ENCODE measurements at regions not wholly inside any gene's neighbourhood (a gene's known extent, or its start where the extent isn't known, plus 50 kb on each side); places are given as distances from the start of the nearest gene placed in this dataset.

DNA sequence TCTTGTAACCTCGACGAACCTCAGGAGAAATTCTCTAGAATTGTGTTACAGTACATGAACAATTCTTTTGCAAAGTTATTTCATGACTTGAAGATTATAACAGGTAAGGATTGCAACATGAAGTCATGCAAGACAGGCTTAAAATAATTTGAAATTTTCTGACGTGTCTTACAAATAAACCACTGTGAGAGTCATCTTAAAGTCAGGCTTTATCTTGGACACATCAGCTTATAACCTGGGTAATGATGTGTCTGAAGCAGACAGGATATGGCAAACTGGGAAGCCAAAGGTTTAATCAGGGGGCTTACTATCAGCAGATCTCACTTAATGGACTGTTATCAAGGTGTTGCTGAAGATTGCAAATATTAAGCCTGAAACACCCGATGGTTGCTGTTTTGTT is 407.8 kb downstream of the KLF5 start:
- Histone ChIP-seq H4K91ac (ENCODE audit: insufficient read depth, low read depth, low read length) (no peak overlapping the region), H3K27ac (ENCODE audit: insufficient read depth, low read length) (no peak overlapping the region), H2BK5ac (ENCODE audit: low read depth, low read length, poor library complexity, severe bottlenecking) (no peak overlapping the region), H3K56ac (ENCODE audit: extremely low read depth, insufficient read depth, low read length) (no peak overlapping the region), H3K4me1 (ENCODE audit: control insufficient read depth, insufficient read depth, low read length) (peaks cover 6% of the 10 kb centered on the region), H2BK120ac (ENCODE audit: low read depth, low read length) (no peak overlapping the region), H3K9ac (ENCODE audit: low read depth, low read length) (no peak overlapping the region), H3K36me3 (ENCODE audit: control insufficient read depth, insufficient read depth, low read length) (no peaks in the 10 kb centered on the region), H3K4me3 (ENCODE audit: insufficient read depth, low read depth, low read length) (no peak overlapping the region), H4K20me1 (ENCODE audit: insufficient read depth, low read length) (no peaks in the 10 kb centered on the region), H3K27me3 (ENCODE audit: control insufficient read depth, insufficient read depth, low read length) (no peaks in the 10 kb centered on the region), H3K23ac (ENCODE audit: low read depth, low read length) (no peak overlapping the region), H4K5ac (ENCODE audit: low read depth, low read length) (no peak overlapping the region), H4K8ac (ENCODE audit: low read depth in 2 of 2, low read length in 2 of 2) (no peak overlapping the region), H3K4ac (ENCODE audit: low read depth, low read length) (no peak overlapping the region), H3K9me3 (ENCODE audit: control insufficient read depth, insufficient read depth, low read length) (no peaks in the 10 kb centered on the region), H2AFZ (replicated peaks; ENCODE audit: low read length, poor library complexity) (no peak overlapping the region), H2AK9ac (replicated peaks; ENCODE audit: low read depth, low read length, poor library complexity) (no peak overlapping the region), H2AK5ac (ENCODE audit: low read depth, low read length) (no peak overlapping the region), H3K4me2 (ENCODE audit: low read depth, low read length) (no peak overlapping the region), H2BK20ac (ENCODE audit: low read depth, low read length) (no peak overlapping the region), H3K9me1 (ENCODE audit: insufficient read depth, low read length) (no peaks in the 10 kb centered on the region), H2BK15ac (ENCODE audit: low read depth, low read length) (no peak overlapping the region), H3K18ac (ENCODE audit: low read depth, low read length) (no peak overlapping the region), H3K14ac (replicated peaks; ENCODE audit: low read depth, low read length) (no peak overlapping the region), H3K79me1 (ENCODE audit: low read depth in 1 of 2, low read length in 2 of 2) (no peaks in the 10 kb centered on the region)
- dilution Hi-C loops (cut with HindIII; ENCODE audit: low sequenced_read_pairs, unreplicated experiment), result no loop called here
- in situ Hi-C loops (cut with MboI; ENCODE audit: low sequenced_read_pairs), result no loop called here
- intact Hi-C loops (cut with micrococcal nuclease), result no loop called here
- CTCF ChIA-PET, result no interaction called here
- POLR2A ChIA-PET (ENCODE audit: unreplicated experiment), result no interaction called here
- 20% methylated on average over 1 of the region's 4 CpGs; no CpG with 5 or more reads in 1 of the 2 experiments for WGBS, 2 experiments (ENCODE audit: extremely low coverage in 2 of 2, insufficient read length in 1 of 2)
- no peak for DNase-seq
- no peak for ATAC-seq (ENCODE audit: low read depth)
- no peak for TF ChIP-seq POLR2A (IDR thresholded peaks at IDR 0.05; ENCODE audit: low read depth, low read length)
- TF ChIP-seq, protein P1, sequence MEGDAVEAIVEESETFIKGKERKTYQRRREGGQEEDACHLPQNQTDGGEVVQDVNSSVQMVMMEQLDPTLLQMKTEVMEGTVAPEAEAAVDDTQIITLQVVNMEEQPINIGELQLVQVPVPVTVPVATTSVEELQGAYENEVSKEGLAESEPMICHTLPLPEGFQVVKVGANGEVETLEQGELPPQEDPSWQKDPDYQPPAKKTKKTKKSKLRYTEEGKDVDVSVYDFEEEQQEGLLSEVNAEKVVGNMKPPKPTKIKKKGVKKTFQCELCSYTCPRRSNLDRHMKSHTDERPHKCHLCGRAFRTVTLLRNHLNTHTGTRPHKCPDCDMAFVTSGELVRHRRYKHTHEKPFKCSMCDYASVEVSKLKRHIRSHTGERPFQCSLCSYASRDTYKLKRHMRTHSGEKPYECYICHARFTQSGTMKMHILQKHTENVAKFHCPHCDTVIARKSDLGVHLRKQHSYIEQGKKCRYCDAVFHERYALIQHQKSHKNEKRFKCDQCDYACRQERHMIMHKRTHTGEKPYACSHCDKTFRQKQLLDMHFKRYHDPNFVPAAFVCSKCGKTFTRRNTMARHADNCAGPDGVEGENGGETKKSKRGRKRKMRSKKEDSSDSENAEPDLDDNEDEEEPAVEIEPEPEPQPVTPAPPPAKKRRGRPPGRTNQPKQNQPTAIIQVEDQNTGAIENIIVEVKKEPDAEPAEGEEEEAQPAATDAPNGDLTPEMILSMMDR (conservative IDR thresholded peaks at IDR 0.05; ENCODE audit: low read depth, low read length), result no peak
- TF ChIP-seq FOS (IDR thresholded peaks at IDR 0.05; ENCODE audit: low read depth, low read length), result no peak
- TF ChIP-seq NFE2L2 (IDR thresholded peaks at IDR 0.05; ENCODE audit: low read depth, low read length), result no peak
- no peak for TF ChIP-seq RAD21 (IDR thresholded peaks at IDR 0.05; ENCODE audit: low read length)
- no peak for TF ChIP-seq RCOR1 (IDR thresholded peaks at IDR 0.05; ENCODE audit: insufficient replicate concordance, low read length)
- TF ChIP-seq, protein P2, sequence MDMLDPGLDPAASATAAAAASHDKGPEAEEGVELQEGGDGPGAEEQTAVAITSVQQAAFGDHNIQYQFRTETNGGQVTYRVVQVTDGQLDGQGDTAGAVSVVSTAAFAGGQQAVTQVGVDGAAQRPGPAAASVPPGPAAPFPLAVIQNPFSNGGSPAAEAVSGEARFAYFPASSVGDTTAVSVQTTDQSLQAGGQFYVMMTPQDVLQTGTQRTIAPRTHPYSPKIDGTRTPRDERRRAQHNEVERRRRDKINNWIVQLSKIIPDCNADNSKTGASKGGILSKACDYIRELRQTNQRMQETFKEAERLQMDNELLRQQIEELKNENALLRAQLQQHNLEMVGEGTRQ (IDR thresholded peaks at IDR 0.05; ENCODE audit: low read depth, low read length), result no peak
- TF ChIP-seq MAFK (IDR thresholded peaks at IDR 0.05; ENCODE audit: low read depth, low read length), result no peak
- BruUV-seq (replicated peaks), result no TSS peak
